Neural crest cell (in vitro differentiated cells): ENCODE measurements at regions not wholly inside any gene's neighbourhood (a gene's known extent, or its start where the extent isn't known, plus 50 kb on each side); places are given as distances from the start of the nearest gene placed in this dataset.
A peak's percentile ranks its signal among the peaks of the same experiment; 100 is the strongest.
"Not testable (repeated sequence)": the region's sequence is repeated elsewhere in the genome, so short reads cannot be mapped to it uniquely, and the experiment has no call there.

ENCODE experiments used
- DNase-seq: peaks from one replicate; pipeline ENCODE4 v3.0.0; 2021; ENCODE audit warnings: low read depth, mixed read lengths, low spot score
- H3K27ac Mint-ChIP-seq: one replicate; pipeline ENCODE4 v1.8.0; 2021; ENCODE audit warnings: mild to moderate bottlenecking, mixed read lengths; ENCODE audit not compliant: unreplicated experiment
- H3K27me3 Mint-ChIP-seq: 2 replicates; pipeline ENCODE4 v1.8.0; 2021; ENCODE audit warnings: low read depth, mild to moderate bottlenecking, mixed read lengths
- H3K36me3 Mint-ChIP-seq: 2 replicates; pipeline ENCODE4 v1.8.0; 2021; ENCODE audit warnings: low read depth, mild to moderate bottlenecking, mixed read lengths
- H3K4me1 Mint-ChIP-seq: 2 replicates; pipeline ENCODE4 v1.8.0; 2021; ENCODE audit warnings: mixed read lengths
- H3K4me3 Mint-ChIP-seq: one replicate; pipeline ENCODE4 v1.8.0; 2021; ENCODE audit warnings: mild to moderate bottlenecking, mixed read lengths
- H3K9me3 Mint-ChIP-seq: 2 replicates; pipeline ENCODE4 v1.8.0; 2021; ENCODE audit warnings: mixed read lengths
- TF ChIP-seq, protein P1 (sequence below): fragments of 200-600 bp; sonication (generic); conservative IDR thresholded peaks from 2 replicates; pipeline ENCODE4 v1.5.0; 2021; ENCODE audit warnings: antibody characterized with exemption, mild to moderate bottlenecking

GRCh38 chr6:82118150-82118562 is 129.4 kb downstream of the IBTK start:
- Mint-ChIP-seq H3K27me3 (no peaks in the 10 kb centered on the region), H3K36me3 (no peaks in the 10 kb centered on the region), H3K9me3 (no peaks in the 10 kb centered on the region), H3K4me3 (no peak overlapping the region), H3K4me1 (no peaks in the 10 kb centered on the region), H3K27ac (no peak overlapping the region)
- TF ChIP-seq, protein P1, sequence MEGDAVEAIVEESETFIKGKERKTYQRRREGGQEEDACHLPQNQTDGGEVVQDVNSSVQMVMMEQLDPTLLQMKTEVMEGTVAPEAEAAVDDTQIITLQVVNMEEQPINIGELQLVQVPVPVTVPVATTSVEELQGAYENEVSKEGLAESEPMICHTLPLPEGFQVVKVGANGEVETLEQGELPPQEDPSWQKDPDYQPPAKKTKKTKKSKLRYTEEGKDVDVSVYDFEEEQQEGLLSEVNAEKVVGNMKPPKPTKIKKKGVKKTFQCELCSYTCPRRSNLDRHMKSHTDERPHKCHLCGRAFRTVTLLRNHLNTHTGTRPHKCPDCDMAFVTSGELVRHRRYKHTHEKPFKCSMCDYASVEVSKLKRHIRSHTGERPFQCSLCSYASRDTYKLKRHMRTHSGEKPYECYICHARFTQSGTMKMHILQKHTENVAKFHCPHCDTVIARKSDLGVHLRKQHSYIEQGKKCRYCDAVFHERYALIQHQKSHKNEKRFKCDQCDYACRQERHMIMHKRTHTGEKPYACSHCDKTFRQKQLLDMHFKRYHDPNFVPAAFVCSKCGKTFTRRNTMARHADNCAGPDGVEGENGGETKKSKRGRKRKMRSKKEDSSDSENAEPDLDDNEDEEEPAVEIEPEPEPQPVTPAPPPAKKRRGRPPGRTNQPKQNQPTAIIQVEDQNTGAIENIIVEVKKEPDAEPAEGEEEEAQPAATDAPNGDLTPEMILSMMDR: no peak
- DNase-seq: no peak

DNA sequence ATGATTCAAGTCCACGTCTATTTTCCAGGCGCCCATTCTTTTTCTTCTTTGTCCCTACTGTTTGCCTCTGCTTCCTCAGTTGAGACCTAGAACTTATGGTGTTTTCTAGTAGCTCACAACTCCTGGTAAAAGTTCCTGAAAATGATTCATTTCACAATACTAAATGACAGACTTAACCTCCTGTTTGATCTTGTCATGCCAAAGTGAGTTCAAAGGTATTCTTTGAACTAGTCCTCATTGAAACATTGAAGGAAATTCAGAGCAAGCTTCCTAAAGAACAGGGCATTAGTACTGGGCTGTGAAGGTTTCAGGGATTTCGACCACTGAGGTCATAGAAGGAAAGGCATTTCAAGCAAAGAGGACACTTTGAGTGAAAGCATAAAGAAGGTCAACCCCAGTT is 132.8 kb downstream of the IBTK start:
- H3K27me3 Mint-ChIP-seq: no peaks in the 10 kb centered on the region

GRCh38 chr6:82113231-82113630 is 134.3 kb downstream of the IBTK start:
- Mint-ChIP-seq H3K27me3 (no peaks in the 10 kb centered on the region), H3K27ac (no peak overlapping the region), H3K9me3 (peaks cover 11% of the 10 kb centered on the region), H3K36me3 (peaks cover 4% of the 10 kb centered on the region), H3K4me1 (no peaks in the 10 kb centered on the region), H3K4me3 (no peak overlapping the region)
- no peak for DNase-seq
- TF ChIP-seq, protein P1: no peak

More for the DNA sequence above, 132.8 kb downstream of the IBTK start:
- Mint-ChIP-seq H3K27ac (no peak overlapping the region), H3K9me3 (peaks cover 5% of the 10 kb centered on the region), H3K4me1 (no peaks in the 10 kb centered on the region), H3K36me3 (peaks cover 3% of the 10 kb centered on the region), H3K4me3 (no peak overlapping the region)
- DNase-seq: no peak
- TF ChIP-seq, protein P1: no peak

DNA sequence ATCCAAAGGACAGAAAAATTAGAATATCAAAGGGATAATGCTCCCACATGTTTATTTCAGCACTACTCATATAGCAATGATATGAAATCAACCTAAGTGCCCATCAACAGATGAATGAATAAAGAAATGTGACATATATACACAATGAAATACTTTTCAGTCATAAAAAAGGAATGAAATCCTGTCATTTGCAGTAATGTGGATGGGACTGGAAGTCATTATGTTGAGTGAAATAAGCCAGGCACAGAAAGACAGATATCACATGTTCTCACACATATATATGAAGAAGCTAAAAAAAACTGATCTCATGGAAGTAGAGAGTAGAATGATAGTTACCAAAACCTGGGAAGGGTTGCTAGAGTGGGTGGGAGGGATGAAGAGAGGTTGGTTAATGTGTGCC is 135.7 kb downstream of the IBTK start:
- Mint-ChIP-seq H3K27ac (no peak overlapping the region), H3K36me3 (peaks cover 4% of the 10 kb centered on the region), H3K4me1 (no peaks in the 10 kb centered on the region), H3K27me3 (no peaks in the 10 kb centered on the region), H3K9me3 (peaks cover 11% of the 10 kb centered on the region), H3K4me3 (no peak overlapping the region)
- TF ChIP-seq, protein P1: no peak
- no peak for DNase-seq

DNA sequence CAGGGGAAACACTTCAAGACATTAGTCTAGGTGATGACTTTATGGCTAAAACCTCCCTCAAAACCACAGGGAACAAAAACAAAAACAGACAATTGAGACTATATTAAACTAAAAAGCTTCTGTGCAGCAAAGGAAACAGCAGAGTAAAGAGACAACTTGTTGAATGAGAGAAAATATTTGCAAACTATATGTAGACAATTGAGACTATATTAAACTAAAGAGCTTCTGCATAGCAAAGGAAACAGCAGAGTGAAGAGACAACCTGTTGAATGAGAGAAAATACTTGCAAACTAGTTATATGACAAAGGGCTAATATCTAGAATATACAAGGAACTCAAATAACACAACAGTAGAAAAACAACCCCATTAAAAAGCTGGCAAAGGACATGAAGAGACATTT is 136.4 kb downstream of the IBTK start:
- no peak overlapping the region for H3K4me3 Mint-ChIP-seq
- TF ChIP-seq, protein P1: no peak
- no peaks in the 10 kb centered on the region for H3K4me1 Mint-ChIP-seq
- H3K27me3 Mint-ChIP-seq: no peaks in the 10 kb centered on the region
- no peak overlapping the region for H3K27ac Mint-ChIP-seq
- no peak for DNase-seq
- peaks cover 4% of the 10 kb centered on the region for H3K36me3 Mint-ChIP-seq
- H3K9me3 Mint-ChIP-seq: peaks cover 11% of the 10 kb centered on the region

- H3K9me3 Mint-ChIP-seq, DNase-seq, H3K27me3 Mint-ChIP-seq, H3K4me1 Mint-ChIP-seq, H3K4me3 Mint-ChIP-seq, H3K27ac Mint-ChIP-seq, H3K36me3 Mint-ChIP-seq: not testable (repeated sequence)
Observed at GRCh38 chr6:82103171-82103570, 144.4 kb downstream of the IBTK start.

DNA sequence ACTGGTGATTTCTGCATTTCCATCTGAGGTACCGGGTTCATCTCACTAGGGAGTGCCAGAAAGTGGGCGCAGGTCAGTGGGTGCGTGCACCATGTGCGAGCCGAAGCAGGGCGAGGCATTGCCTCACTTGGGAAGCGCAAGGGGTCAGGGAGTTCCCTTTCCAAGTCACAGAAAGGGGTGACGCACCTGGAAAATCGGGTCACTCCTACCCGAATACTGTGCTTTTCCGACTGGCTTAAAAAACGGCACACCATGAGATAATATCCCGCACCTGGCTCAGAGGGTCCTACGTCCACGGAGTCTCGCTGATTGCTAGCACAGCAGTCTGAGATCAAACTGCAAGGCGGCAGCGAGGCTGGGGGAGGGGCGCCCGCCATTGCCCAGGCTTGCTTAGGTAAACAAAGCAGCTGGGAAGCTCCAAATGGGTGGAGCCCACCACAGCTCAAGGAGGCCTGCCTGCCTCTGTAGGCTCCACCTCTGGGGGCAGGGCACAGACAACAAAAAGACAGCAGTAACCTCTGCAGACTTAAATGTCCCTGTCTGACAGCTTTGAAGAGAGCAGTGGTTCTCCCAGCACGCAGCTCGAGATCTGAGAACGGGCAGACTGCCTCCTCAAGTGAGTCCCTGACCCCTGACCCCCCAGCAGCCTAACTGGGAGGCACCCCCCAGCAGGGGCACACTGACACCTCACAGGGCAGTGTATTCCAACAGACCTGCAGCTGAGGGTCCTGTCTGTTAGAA is 146.0 kb downstream of the IBTK start:
- peak overlapping the region; percentile 95 for H3K27ac Mint-ChIP-seq
- not testable (repeated sequence) for DNase-seq

DNA sequence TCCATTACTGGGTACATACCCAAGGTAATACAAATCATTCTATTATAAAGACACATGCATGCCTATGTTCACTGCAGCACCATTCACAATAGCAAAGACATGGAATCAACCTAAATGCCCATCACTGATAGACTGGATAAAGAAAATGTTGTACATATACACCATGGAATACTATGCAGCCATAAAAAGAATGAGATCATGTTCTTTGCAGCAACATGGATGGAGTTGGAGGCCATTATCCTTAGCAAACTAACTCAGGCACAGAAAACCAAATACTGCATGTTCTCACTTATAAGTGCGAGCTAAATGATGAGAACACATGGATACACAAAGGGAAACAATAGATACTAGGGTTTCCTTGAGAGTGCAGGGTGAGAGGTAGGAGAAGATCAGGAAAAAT is 146.8 kb downstream of the IBTK start:
- not testable (repeated sequence) for H3K27me3 Mint-ChIP-seq, H3K4me1 Mint-ChIP-seq, DNase-seq, H3K36me3 Mint-ChIP-seq, H3K27ac Mint-ChIP-seq, H3K9me3 Mint-ChIP-seq
- peak overlapping the region; percentile 83 for H3K4me3 Mint-ChIP-seq

More for the DNA sequence above, 146.0 kb downstream of the IBTK start:
- not testable (repeated sequence) for H3K9me3 Mint-ChIP-seq, H3K36me3 Mint-ChIP-seq, H3K27me3 Mint-ChIP-seq, H3K4me1 Mint-ChIP-seq
- H3K4me3 Mint-ChIP-seq: peak overlapping the region; percentile 83
